CD1c-positive myeloid dendritic cell (primary cell): ENCODE measurements at regions not wholly inside any gene's neighbourhood (a gene's known extent, or its start where the extent isn't known, plus 50 kb on each side); places are given as distances from the start of the nearest gene placed in this dataset.
"Not testable (repeated sequence)": the region's sequence is repeated elsewhere in the genome, so short reads cannot be mapped to it uniquely, and the experiment has no call there.

ENCODE experiments used
- DNase-seq: peaks from one replicate; pipeline ENCODE4 v3.0.0-alpha.2; 2016; ENCODE audit errors: extremely low spot score

- no peak for DNase-seq
Measured at GRCh38 chr6:163741743-163742363, 327.3 kb downstream of the QKI start.

- DNase-seq: no peak
Measured at GRCh38 chr6:163741342-163741741, 326.8 kb downstream of the QKI start.

- no peak for DNase-seq
Measured at GRCh38 chr6:163739966-163740365, 325.4 kb downstream of the QKI start.

GRCh38 chr6:163739408-163739725 lies 324.8 kb downstream of the QKI start:
- DNase-seq: no peak

GRCh38 chr6:163738725-163739407 lies 324.3 kb downstream of the QKI start:
- peak; percentile 13 for DNase-seq

- DNase-seq: no peak
Measured at GRCh38 chr6:163738304-163738703, 323.8 kb downstream of the QKI start.

GRCh38 chr6:163735076-163735475 lies 320.6 kb downstream of the QKI start:
- DNase-seq: no peak

- peak; percentile 50 for DNase-seq
Measured at GRCh38 chr6:163733061-163733460, 318.5 kb downstream of the QKI start.

GRCh38 chr6:163732479-163732878 lies 318.0 kb downstream of the QKI start:
- DNase-seq: no peak

GRCh38 chr6:163732014-163732351 lies 317.5 kb downstream of the QKI start:
- not testable (repeated sequence) for DNase-seq

- DNase-seq: no peak
Measured at GRCh38 chr6:163731215-163732013, 316.9 kb downstream of the QKI start.

- no peak for DNase-seq
Measured at GRCh38 chr6:163730246-163731210, 316.0 kb downstream of the QKI start.

- DNase-seq: no peak
Measured at GRCh38 chr6:163729127-163729872, 314.8 kb downstream of the QKI start.

- no peak for DNase-seq
Measured at GRCh38 chr6:163728442-163729126, 314.1 kb downstream of the QKI start.

GRCh38 chr6:163726037-163726695 lies 311.6 kb downstream of the QKI start:
- DNase-seq: no peak

GRCh38 chr6:163725008-163725941 lies 310.8 kb downstream of the QKI start:
- DNase-seq: no peak

GRCh38 chr6:163724196-163724595 lies 309.7 kb downstream of the QKI start:
- DNase-seq: no peak

GRCh38 chr6:163723759-163724158 lies 309.2 kb downstream of the QKI start:
- DNase-seq: no peak
